ENCODE measurements at regions not wholly inside any gene's neighbourhood (a gene's known extent, or its start where the extent isn't known, plus 50 kb on each side); places are given as distances from the start of the nearest gene placed in this dataset.
"Not testable (repeated sequence)": the region's sequence is repeated elsewhere in the genome, so short reads cannot be mapped to it uniquely, and the experiment has no call there.

- no peak for TF ChIP-seq EZH2phosphoT487 (conservative IDR thresholded peaks at IDR 0.05; ENCODE audit: low read length)
- TF ChIP-seq CTCF (IDR thresholded peaks at IDR 0.05; ENCODE audit: insufficient read depth, low read length, poor library complexity, severe bottlenecking), result no peak
- Histone ChIP-seq H3K27me3 (ENCODE audit: low read length) (no peaks in the 10 kb centered on the region), H3K9ac (ENCODE audit: low read length) (no peak overlapping the region), H3F3A (ENCODE audit: insufficient read depth) (no peaks in the 10 kb centered on the region), H3K4me3 (ENCODE audit: insufficient read depth, low read length, poor library complexity, severe bottlenecking) (no peak overlapping the region), H2AFZ (ENCODE audit: low read depth, low read length, severe bottlenecking) (no peak overlapping the region), H3K79me2 (ENCODE audit: insufficient read depth, low read length) (no peaks in the 10 kb centered on the region), H3K9me3 (ENCODE audit: insufficient read depth, low read length) (no peaks in the 10 kb centered on the region), H3K36me3 (ENCODE audit: low read length) (no peaks in the 10 kb centered on the region), H4K20me1 (ENCODE audit: low read depth, low read length) (no peaks in the 10 kb centered on the region), H3K9me2 (replicated peaks; ENCODE audit: insufficient read depth, low read length) (no peaks in the 10 kb centered on the region), H3K4me2 (ENCODE audit: low read depth, low read length, poor library complexity, severe bottlenecking) (no peak overlapping the region), H3K27ac (ENCODE audit: low read depth, low read length) (no peak overlapping the region)
These were observed 105.3 kb upstream of the FAM98A start for GRCh38 chr2:33704406-33704855.

GRCh38 chr2:33696234-33696633, 97.1 kb upstream of the FAM98A start:
- H3F3A ChIP-seq (ENCODE audit: insufficient read depth), result no peaks in the 10 kb centered on the region
- peaks cover 3% of the 10 kb centered on the region; the same call in 1 of the 2 replicates for H3K9me2 ChIP-seq (replicated peaks; ENCODE audit: insufficient read depth, low read length)
- no peak overlapping the region for H3K9ac ChIP-seq (ENCODE audit: low read length)
- no peak overlapping the region for H3K4me3 ChIP-seq (ENCODE audit: insufficient read depth, low read length, poor library complexity, severe bottlenecking)
- no peaks in the 10 kb centered on the region for H4K20me1 ChIP-seq (ENCODE audit: low read depth, low read length)
- H3K27me3 ChIP-seq (ENCODE audit: low read length), result no peaks in the 10 kb centered on the region
- H3K4me2 ChIP-seq (ENCODE audit: low read depth, low read length, poor library complexity, severe bottlenecking), result no peak overlapping the region
- no peaks in the 10 kb centered on the region for H3K9me3 ChIP-seq (ENCODE audit: insufficient read depth, low read length)
- TF ChIP-seq EZH2phosphoT487 (conservative IDR thresholded peaks at IDR 0.05; ENCODE audit: low read length) (no peak), CTCF (IDR thresholded peaks at IDR 0.05; ENCODE audit: insufficient read depth, low read length, poor library complexity, severe bottlenecking) (no peak)
- no peaks in the 10 kb centered on the region for H3K36me3 ChIP-seq (ENCODE audit: low read length)
- H2AFZ ChIP-seq (ENCODE audit: low read depth, low read length, severe bottlenecking), result no peak overlapping the region
- H3K79me2 ChIP-seq (ENCODE audit: insufficient read depth, low read length), result no peaks in the 10 kb centered on the region
- H3K27ac ChIP-seq (ENCODE audit: low read depth, low read length), result no peak overlapping the region

DNA sequence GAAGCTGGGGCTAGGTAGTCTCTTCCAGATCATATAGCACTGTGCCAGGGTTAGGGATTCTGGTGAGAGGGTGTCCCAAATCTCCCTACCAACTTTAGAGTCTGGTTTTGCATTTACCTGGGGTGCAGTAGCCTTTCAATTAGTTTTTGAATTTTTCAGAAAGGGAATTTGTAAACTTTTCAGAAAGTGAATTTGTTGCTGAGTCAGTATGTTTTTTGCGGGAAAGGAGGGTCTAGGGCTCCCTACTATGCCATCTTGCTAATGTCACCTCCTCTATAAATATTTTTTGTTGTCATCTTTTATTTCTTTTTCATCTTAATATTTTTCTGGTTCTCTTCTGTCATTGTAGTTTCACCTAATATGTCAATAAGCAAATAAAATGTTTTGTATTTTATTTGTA, 95.8 kb upstream of the FAM98A start:
- no peak overlapping the region for H3K4me3 ChIP-seq (ENCODE audit: insufficient read depth, low read length, poor library complexity, severe bottlenecking)

DNA sequence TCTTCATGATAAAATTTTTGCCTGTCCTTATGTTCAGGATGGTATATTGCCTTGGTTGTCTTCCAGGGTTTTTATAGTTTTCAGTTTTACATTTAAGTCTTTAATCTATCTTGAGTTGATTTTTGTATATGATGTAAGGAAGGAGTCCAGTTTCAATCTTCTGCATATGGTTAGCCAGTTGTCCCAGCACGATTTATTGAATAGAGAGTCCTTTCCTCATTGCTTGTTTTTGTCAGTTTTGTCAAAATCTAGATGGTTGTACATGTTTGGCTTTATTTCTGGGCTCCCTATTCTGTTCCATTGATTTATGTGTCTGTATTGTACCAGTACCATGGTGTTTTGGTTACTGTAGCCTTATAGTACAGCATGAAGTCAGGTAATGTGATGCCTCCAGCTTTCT, 91.6 kb upstream of the FAM98A start:
- H3F3A ChIP-seq (ENCODE audit: insufficient read depth); H2AFZ ChIP-seq (ENCODE audit: low read depth, low read length, severe bottlenecking); H3K4me2 ChIP-seq (ENCODE audit: low read depth, low read length, poor library complexity, severe bottlenecking); H4K20me1 ChIP-seq (ENCODE audit: low read depth, low read length); H3K79me2 ChIP-seq (ENCODE audit: insufficient read depth, low read length); H3K27ac ChIP-seq (ENCODE audit: low read depth, low read length); H3K9ac ChIP-seq (ENCODE audit: low read length); H3K4me3 ChIP-seq (ENCODE audit: insufficient read depth, low read length, poor library complexity, severe bottlenecking); H3K36me3 ChIP-seq (ENCODE audit: low read length); H3K9me2 ChIP-seq (replicated peaks; ENCODE audit: insufficient read depth, low read length); H3K27me3 ChIP-seq (ENCODE audit: low read length): not testable (repeated sequence)
- H3K9me3 ChIP-seq (ENCODE audit: insufficient read depth, low read length), result peaks cover 10% of the 10 kb centered on the region; the same call in 1 of the 2 replicates

More for the DNA sequence above, 95.8 kb upstream of the FAM98A start:
- Histone ChIP-seq H3K4me2 (ENCODE audit: low read depth, low read length, poor library complexity, severe bottlenecking) (no peak overlapping the region), H2AFZ (ENCODE audit: low read depth, low read length, severe bottlenecking) (no peak overlapping the region), H3K27ac (ENCODE audit: low read depth, low read length) (no peak overlapping the region), H3K9me3 (ENCODE audit: insufficient read depth, low read length) (no peaks in the 10 kb centered on the region), H3K9ac (ENCODE audit: low read length) (no peak overlapping the region), H3K36me3 (ENCODE audit: low read length) (no peaks in the 10 kb centered on the region), H3K9me2 (replicated peaks; ENCODE audit: insufficient read depth, low read length) (peaks cover 3% of the 10 kb centered on the region; the same call in 1 of the 2 replicates), H3F3A (ENCODE audit: insufficient read depth) (no peaks in the 10 kb centered on the region), H4K20me1 (ENCODE audit: low read depth, low read length) (no peaks in the 10 kb centered on the region), H3K79me2 (ENCODE audit: insufficient read depth, low read length) (no peaks in the 10 kb centered on the region), H3K27me3 (ENCODE audit: low read length) (no peaks in the 10 kb centered on the region)
- TF ChIP-seq CTCF (IDR thresholded peaks at IDR 0.05; ENCODE audit: insufficient read depth, low read length, poor library complexity, severe bottlenecking) (no peak), EZH2phosphoT487 (conservative IDR thresholded peaks at IDR 0.05; ENCODE audit: low read length) (no peak)

Data from SU-DHL-6 (cell line).